Esophagus muscularis mucosa (tissue), 4 donors: ENCODE measurements at regions not wholly inside any gene's neighbourhood (a gene's known extent, or its start where the extent isn't known, plus 50 kb on each side); places are given as distances from the start of the nearest gene placed in this dataset.

Experiments used
- DNase-seq: peaks from one replicate; pipeline ENCODE4 v3.0.0-alpha.2; 2017; ENCODE audit errors: extremely low spot score
- H3K27ac ChIP-seq, 4 donors: fragments of 200-600 bp; sonication (generic); replicated peaks in 1 of 4; 1 replicate in 3 of 4; 2 replicates in 1 of 4; pipeline ENCODE4 v1.5.1; 2016 to 2019; ENCODE audit warnings: mild to moderate bottlenecking in 1 of 4
- H3K27me3 ChIP-seq, 4 donors: fragments of 200-600 bp; sonication (generic); one replicate each; pipeline versions ENCODE4 v1.5.1 to v1.6.0; 2016 to 2019
- H3K36me3 ChIP-seq, 4 donors: fragments of 200-600 bp; sonication (generic); one replicate each; pipeline ENCODE4 v1.5.1; 2016 to 2019
- H3K4me1 ChIP-seq, 4 donors: fragments of 200-600 bp; sonication (generic); one replicate each; pipeline ENCODE4 v1.5.1; 2016 to 2019
- H3K4me3 ChIP-seq, 4 donors: fragments of 200-600 bp; sonication (generic); 1 replicate in 2 of 4; 2 replicates in 2 of 4; pipeline ENCODE4 v1.5.1; 2016 to 2019; ENCODE audit warnings: mild to moderate bottlenecking in 4 of 4, moderate library complexity in 1 of 4
- H3K9me3 ChIP-seq, 4 donors: fragments of 200-600 bp; sonication (generic); 1 replicate in 3 of 4; 2 replicates in 1 of 4; pipeline ENCODE4 v1.5.1; 2016 to 2019
- CTCF ChIP-seq, 3 experiments: fragments of 200-600 bp in 2 of 3; fragments of 450-650 bp in 1 of 3; sonication (generic) in 2 of 3; IDR thresholded peaks; one replicate each; pipeline ENCODE4 v1.5.1; 2017 to 2019; ENCODE audit warnings: antibody characterized with exemption in 3 of 3, mild to moderate bottlenecking in 2 of 3, moderate library complexity in 1 of 3
- EP300 ChIP-seq: sonication (generic); formaldehyde crosslinking; IDR thresholded peaks from one replicate; pipeline ENCODE4 v1.6.1; 2017; ENCODE audit warnings: antibody characterized with exemption
- POLR2A ChIP-seq: fragments of 450-650 bp; IDR thresholded peaks from one replicate; pipeline ENCODE4 v1.6.1; 2017; ENCODE audit warnings: antibody characterized with exemption, moderate library complexity, mild to moderate bottlenecking, low read depth
- POLR2AphosphoS5 ChIP-seq, 2 donors: sonication (generic); formaldehyde crosslinking; IDR thresholded peaks; one replicate each; pipeline ENCODE4 v1.6.1; 2017; ENCODE audit warnings: antibody characterized with exemption in 2 of 2
- WGBS: methylation state at CpG from one replicate; pipeline ENCODE4 v1.1.5; 2018; 5-methylcytosine and 5-hydroxymethylcytosine counted together
- intact Hi-C: fragments of 100-400 bp; cut with DNase I; formaldehyde crosslinking; loops from one replicate; pipeline ENCODE4 v1.15.1; 2023

- intact Hi-C loops = no loop called here
- Histone ChIP-seq H3K9me3 (peaks cover 0 to 7% (median 3%) of the 10 kb centered on the region in 4 donors), H3K4me3 (no peak overlapping the region), H3K27me3 (no peaks in the 10 kb centered on the region), H3K36me3 (peaks cover 0 to 10% (median 0%) of the 10 kb centered on the region in 4 donors), H3K27ac (no peak overlapping the region), H3K4me1 (peaks cover 0 to 6% (median 3%) of the 10 kb centered on the region in 4 donors)
- TF ChIP-seq CTCF (IDR thresholded peaks at IDR 0.05) = no peak
- no peak for TF ChIP-seq EP300
- no peak for TF ChIP-seq POLR2A
- no peak for TF ChIP-seq POLR2AphosphoS5 (IDR thresholded peaks at IDR 0.05)
- WGBS = 80% methylated on average over 2 of the region's 2 CpGs
- no peak for DNase-seq
Observed at GRCh38 chr21:28375708-28376385, 616.8 kb downstream of the LTN1 start.

GRCh38 chr21:28374881-28375280 is 617.8 kb downstream of the LTN1 start:
- Histone ChIP-seq H3K4me3 (no peak overlapping the region), H3K4me1 (no peaks in the 10 kb centered on the region), H3K9me3 (peaks cover 0 to 7% (median 3%) of the 10 kb centered on the region in 4 donors), H3K36me3 (peaks cover 0 to 10% (median 0%) of the 10 kb centered on the region in 4 donors), H3K27me3 (no peaks in the 10 kb centered on the region), H3K27ac (no peak overlapping the region)
- DNase-seq = no peak
- intact Hi-C loops = no loop called here
- no peak for TF ChIP-seq EP300
- TF ChIP-seq POLR2AphosphoS5 (IDR thresholded peaks at IDR 0.05) = no peak
- no peak for TF ChIP-seq POLR2A
- no peak for TF ChIP-seq CTCF (IDR thresholded peaks at IDR 0.05)
- 96% methylated on average over 1 of the region's 1 CpG for WGBS

GRCh38 chr21:28371713-28372112 is 621.0 kb downstream of the LTN1 start:
- peaks cover 0 to 2% (median 0%) of the 10 kb centered on the region in 4 donors for H3K36me3 ChIP-seq
- no peak overlapping the region for H3K4me3 ChIP-seq
- no peak overlapping the region for H3K27ac ChIP-seq
- no peak for DNase-seq
- whole genome bisulfite sequencing = 94% methylated on average over 4 of the region's 4 CpGs
- H3K4me1 ChIP-seq = no peaks in the 10 kb centered on the region
- H3K9me3 ChIP-seq = peaks cover 0 to 7% (median 3%) of the 10 kb centered on the region in 4 donors
- intact Hi-C loops = no loop called here
- TF ChIP-seq CTCF (IDR thresholded peaks at IDR 0.05) = no peak
- TF ChIP-seq POLR2AphosphoS5 (IDR thresholded peaks at IDR 0.05) = no peak
- TF ChIP-seq EP300 = no peak
- no peak for TF ChIP-seq POLR2A
- H3K27me3 ChIP-seq = no peaks in the 10 kb centered on the region

- Histone ChIP-seq H3K4me1 (no peaks in the 10 kb centered on the region), H3K9me3 (no peaks in the 10 kb centered on the region), H3K27ac (no peak overlapping the region), H3K36me3 (no peaks in the 10 kb centered on the region), H3K4me3 (no peak overlapping the region), H3K27me3 (no peaks in the 10 kb centered on the region)
- intact Hi-C loops = no loop called here
- no peak for TF ChIP-seq POLR2AphosphoS5 (IDR thresholded peaks at IDR 0.05)
- TF ChIP-seq EP300 = no peak
- no peak for TF ChIP-seq POLR2A
- no peak for TF ChIP-seq CTCF (IDR thresholded peaks at IDR 0.05)
- no peak for DNase-seq
Observed at GRCh38 chr21:28359300-28359699, 633.4 kb downstream of the LTN1 start.

GRCh38 chr21:28358702-28359101 is 634.0 kb downstream of the LTN1 start:
- H3K36me3 ChIP-seq = no peaks in the 10 kb centered on the region
- 90% methylated on average over 4 of the region's 4 CpGs for WGBS
- no peaks in the 10 kb centered on the region for H3K27me3 ChIP-seq
- no peak overlapping the region for H3K4me3 ChIP-seq
- no peaks in the 10 kb centered on the region for H3K4me1 ChIP-seq
- no peak overlapping the region for H3K27ac ChIP-seq
- H3K9me3 ChIP-seq = no peaks in the 10 kb centered on the region
- intact Hi-C loops = no loop called here
- TF ChIP-seq POLR2A (no peak), EP300 (no peak), CTCF (IDR thresholded peaks at IDR 0.05) (no peak), POLR2AphosphoS5 (IDR thresholded peaks at IDR 0.05) (no peak)
- no peak for DNase-seq
